GM03348 (cell line): ENCODE measurements at regions not wholly inside any gene's neighbourhood (a gene's known extent, or its start where the extent isn't known, plus 50 kb on each side); places are given as distances from the start of the nearest gene placed in this dataset.

Source experiments
- DNase-seq: peaks from one replicate; pipeline ENCODE4 v3.0.0; 2012; ENCODE audit warnings: low spot score

DNA sequence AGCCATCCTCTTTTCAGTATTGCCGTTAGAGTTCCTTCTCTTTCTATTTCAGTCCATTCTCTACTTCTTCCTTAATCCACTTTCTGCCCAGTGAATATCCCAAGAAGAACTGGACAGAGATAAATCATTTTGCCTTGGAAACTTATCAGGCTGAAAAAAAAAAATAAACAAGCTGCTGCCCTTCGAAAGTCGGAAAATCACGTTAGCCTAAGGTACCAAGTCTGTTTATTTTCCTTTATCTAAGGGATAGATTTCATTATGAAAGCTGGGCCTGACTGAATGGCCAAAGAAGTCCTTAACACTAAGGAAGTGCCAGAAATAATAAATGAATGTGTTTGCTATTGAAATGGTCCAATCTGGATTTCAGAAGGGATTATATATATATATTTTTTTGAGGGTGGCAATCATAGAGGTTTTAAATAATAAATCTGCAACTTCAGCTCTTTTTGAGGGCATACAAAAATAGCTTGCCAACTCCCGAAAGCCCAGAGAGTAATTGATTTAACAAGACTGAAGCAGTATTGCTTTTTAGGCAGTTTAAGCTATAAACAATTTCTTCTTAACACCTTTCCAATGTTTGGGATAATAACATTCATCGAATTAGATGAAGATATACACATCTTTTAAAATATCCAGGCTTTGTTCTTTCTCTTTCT lies 127.0 kb upstream of the STMND1 start:
- DNase-seq, result no peak

DNA sequence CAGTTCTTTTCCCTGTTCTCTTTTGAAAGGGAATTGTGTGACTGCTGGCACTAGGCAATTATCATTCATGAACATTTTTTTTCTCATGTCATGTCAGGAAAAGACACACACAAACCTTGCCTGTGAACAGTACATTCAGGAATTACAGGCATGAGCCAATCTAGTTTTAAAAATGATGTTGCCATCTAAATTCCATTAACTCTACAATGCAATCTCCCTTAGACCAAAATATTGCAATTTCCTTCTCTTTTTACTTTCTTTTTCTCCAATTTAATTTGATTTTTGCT lies 127.5 kb upstream of the STMND1 start:
- peak; percentile 23 for DNase-seq

DNA sequence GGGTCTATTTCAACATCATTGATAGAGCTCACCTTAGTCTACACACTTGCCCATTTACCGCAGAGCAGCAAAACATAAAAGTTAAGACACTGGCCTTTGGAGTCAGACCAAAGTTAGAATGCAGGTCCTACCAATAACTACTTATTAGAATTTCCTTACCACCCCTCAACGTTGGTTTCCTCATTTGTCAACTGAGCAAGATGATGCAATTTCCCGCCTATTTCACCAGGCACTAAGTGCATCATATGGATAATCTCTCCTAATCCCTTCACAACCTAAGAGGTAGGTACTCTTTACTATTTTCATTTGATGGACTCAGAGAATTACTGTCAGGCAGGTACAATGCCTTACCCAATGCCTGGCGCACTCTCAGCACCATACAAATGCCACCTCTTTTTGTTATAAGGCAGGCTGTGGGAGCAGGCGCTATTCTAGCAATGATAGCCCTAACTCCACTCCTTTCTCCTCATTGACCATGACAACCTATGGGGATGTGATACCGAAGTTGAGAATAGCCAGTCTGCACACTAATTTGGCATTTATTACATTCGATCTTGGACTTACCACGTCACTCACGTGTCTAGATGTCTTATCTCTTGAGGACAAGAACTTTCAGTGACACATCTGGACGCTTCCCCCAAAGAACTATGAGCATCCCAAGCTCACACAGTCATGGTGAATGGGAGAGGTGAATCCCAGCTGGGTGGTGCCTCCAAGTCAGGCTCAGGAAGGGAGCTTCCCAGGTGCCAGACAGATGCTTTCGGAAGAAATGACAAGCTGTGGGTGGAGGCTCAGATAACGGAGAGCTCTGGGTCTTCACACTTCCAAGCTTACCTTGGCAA lies 128.1 kb upstream of the STMND1 start:
- DNase-seq, result no peak

DNA sequence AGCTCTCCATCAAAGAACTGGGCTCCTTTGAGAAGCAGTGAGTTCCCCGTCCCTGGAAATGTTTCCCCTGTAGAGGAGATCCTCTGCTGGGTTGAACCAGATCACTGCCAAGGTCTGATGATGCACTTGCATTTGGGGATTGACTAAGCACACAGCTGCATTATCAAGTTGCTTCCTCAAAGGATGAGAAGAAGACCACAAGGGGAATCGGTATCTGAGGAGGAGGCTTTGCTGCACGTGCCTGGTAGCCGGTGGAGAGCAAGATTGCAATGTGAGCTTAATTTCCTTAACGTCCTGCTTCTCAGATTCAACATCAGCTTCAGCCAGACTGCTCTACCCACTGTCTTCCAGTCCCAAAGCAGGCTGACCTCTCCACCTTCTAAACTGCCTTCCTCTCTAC lies 128.8 kb upstream of the STMND1 start:
- DNase-seq, result no peak

DNA sequence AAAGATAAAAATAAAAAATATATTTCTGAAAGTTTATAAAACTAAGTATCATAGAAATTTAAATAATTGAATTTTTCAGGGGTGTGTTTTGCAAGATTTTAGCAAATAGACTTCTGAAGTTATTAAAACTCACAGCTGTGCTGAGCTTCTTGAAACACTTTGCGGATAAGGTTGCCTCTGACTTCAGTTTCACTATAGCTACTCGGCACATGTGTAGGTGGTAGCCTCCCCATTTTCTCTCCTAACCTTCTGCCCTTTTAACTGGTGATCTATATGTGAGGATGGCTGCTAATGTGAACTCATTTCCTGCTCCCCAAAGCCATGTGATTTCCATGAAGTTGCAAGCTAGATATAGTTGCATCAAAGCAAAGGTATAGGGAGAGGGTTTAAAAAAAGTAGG lies 129.3 kb upstream of the STMND1 start:
- no peak for DNase-seq

DNA sequence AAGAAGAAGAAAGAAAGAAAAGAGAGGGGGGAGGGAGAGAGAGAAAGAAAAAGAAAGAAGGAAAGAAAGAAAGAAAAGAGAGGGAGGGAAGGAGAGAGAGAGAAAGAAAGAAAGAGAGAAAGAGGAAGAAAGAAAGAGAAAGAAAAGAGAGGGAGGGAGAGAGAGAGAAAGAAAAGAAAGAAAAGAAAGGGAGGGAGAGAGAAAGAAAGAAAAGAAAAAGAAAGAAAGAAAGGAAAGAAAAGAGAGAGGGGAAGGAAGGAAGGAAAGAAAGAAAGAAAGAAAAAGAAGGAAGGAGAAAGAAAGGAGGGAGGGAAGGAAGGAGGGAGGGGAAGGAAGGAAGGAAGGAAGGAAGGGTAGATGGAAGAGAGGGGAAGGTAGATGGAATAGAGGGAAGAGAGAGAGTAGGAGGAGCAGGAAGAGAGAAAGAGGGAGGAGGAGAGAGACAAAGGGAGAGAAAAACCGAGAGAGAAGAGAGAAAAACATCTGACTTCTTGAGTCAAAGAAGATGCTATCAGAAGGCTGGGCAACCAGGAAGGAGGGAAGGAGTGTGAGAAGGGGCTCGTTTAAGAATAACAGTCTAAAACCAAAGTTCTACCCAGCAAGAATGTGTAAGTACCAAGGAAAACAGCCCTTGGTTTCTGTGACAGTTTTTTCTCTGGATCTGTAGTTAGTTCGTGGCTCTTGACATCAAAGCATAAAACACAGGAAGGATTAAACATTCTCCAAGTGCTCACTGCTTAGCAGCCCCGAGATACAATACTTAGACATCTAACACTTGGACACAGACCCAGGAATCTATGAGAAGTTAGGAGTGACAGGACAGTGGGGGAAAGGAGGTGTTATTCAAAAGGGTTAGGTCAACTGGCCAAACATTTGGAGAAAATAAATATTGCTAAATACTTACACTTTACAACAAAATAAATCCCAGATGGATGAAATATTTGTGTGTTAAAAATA lies 131.9 kb upstream of the STMND1 start:
- peak; percentile 61 for DNase-seq

DNA sequence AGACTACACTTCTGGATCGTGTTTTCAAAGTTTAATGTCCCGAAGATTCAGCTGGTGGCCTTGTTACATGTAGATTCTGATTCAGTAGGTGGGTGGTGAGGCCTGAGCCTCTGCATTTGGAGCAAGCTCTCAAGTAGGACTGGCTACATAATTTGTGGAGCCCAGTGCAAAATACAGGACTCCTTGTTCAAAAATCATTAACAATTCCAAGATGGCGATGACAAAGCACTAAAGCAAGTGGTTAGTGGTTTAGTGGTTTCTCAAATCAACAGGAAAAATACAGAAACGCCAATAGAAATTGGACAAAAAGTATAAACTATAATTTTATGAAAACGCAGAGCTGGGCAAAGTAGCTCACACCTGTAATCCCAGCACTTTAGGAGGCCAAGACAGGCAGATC lies 133.7 kb upstream of the STMND1 start:
- DNase-seq, result no peak

DNA sequence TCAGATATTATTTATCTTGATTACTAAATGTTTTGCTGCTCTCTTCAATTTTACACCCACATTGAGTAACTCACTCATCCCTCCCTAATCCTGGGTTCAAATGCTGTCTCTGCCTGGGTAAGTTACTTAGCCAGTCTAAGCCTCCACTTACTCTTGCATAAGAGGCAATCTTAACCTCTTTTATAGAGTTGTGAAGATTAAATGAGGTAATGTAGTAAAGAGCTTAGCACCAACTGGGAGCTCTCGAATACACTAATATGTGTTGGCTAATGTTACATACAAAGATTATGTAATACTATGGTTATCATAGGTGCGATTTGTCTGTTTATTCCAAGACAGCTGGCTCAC lies 134.4 kb upstream of the STMND1 start:
- DNase-seq, result no peak

DNA sequence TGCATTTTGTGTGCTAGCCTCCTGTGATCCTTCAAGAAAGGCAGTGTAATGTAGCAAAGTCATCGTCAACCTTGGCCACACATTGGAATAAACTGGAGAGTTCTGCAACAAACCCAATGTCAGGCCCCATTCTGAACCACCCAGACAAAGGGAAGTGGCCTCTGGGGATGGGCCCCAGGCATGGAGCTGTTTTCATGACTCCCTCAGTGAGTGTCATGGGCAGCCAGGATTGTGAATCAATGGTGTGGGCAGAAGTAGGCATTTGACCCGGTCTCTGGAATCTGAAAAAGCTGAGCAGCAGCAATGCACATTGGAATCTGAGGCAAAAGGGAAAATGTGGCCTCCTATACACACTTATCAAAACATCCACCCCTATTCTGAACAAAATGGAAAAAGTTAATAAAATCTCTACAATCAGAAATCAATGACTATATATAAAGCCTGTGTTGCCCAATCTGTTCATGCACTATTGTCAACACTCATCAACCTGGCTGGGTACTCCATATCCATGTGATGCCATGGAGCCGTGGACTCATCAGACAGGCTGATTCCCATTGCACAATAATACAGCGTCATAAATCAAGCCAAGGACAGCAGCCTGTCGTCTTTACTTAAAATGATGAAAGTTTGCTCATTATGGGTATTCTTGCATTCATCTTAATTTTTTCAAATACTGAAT lies 134.9 kb upstream of the STMND1 start:
- DNase-seq, result peak; percentile 39

DNA sequence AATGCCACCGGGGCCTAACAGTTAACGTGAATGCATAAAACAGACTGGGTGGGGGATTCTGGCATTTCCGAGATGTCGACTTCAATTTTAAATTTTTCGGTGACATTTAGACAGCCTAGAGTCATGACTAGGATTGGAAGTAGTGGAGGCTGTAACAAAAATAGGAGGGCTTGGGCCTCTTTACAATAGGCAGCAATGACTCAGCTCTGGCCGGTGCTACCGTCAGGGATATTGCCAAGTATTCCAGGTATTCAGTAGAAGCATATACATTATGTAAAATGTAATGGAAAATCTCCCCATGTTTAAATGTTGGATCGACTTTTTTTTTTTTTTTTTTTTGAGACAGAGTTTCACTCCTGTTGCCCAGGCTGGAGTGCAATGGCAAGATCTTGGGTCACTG lies 136.2 kb upstream of the STMND1 start:
- no peak for DNase-seq

DNA sequence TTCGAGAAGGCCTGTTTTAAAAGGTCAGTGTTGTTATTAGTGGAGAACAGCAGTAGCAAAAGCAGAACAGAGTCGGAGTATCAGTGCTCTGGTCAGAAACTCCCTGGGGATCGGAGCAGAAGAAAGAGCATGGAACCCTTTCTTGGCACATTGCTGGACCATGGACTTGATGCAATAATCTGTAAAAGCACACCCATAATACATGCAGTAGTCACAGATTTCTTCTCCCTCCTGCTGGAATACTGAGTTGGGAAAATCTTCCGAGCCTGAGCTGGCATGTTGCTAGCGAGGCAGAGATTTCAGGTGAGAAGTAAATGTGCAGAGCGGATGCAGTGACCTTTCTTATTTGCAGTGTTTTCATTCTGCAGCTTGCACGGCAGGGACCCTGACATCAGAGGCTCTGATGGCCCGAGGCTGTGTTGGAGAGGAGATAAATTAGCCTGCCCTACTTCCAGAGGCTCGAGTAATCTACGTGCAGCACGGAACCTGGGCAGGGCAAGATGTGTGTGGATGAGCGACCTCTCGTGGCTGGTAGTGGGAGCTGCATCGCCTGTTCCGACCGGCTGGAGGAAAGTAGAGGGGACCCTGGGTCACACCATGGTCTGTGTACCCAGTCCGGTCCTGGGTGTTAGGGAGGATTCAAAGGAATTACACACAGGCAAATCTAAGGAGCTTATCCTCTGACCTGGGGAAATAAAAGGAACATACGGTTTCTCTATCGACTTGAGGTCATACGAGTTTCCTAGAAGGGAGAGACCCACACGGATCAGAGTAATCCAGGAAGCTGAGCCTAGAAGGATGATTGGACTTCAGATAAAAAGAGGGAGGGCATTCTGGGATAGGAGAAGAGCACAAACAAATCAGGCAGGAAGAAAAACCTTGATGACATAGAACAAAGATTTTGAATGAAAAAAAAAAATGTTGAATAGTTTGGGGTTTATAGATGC lies 137.0 kb upstream of the STMND1 start:
- DNase-seq, result peak; percentile 70

DNA sequence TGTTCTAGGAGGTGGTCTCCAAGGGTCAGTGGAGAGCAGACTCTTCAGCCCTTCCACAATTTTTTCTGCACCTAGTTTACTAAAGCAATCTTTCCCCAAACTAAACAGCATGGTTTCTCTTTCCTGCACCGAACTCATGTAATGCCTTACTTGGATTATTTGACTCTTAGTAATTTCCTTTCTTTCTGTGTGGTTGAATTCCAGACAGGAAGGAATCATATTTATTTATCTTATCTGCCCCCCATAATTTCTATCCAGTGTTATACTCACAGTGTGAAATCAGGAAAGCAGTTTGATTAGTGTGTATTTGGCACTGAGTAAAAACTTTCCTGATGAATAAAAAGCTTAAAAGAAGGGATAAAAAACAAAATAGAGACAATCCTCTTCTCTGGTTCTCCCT lies 140.3 kb upstream of the STMND1 start:
- peak; percentile 31 for DNase-seq

DNA sequence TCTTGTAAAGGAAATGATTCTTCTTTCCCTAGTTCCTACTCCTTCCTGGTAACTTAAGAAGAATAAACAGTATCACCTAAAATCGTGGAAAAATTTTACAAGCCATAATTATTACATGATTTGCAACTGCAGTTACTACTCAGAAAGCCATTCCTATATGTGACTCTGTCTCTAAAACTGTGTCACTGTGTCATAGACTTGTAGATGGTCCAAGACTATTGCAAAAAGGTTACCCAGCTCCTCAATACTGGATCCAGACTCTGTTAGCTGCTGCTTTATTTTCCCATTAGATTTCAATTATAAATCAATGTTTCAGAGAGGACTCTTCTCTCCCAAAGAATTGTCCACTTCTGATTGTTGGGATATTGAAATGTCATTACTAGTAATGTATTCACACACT lies 142.1 kb upstream of the STMND1 start:
- no peak for DNase-seq

DNA sequence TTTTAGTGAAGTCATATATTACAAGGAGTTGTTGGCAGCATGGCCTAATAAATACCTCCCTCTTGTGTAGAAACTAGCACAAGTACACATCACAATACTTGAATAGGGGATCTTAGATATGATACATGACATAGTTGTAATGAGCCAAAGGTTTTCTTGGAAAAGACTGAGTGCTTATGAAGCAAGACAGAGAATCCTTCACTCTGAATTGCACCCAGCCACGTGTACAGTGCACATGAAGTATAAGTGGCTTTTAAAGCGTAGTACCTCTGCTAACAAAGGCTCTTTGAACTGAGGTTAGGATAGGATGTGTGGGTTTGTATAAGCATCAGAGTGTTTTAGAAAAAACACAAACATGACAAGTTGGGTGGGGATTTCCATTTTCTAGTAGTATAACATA lies 145.5 kb upstream of the STMND1 start:
- DNase-seq, result no peak

DNA sequence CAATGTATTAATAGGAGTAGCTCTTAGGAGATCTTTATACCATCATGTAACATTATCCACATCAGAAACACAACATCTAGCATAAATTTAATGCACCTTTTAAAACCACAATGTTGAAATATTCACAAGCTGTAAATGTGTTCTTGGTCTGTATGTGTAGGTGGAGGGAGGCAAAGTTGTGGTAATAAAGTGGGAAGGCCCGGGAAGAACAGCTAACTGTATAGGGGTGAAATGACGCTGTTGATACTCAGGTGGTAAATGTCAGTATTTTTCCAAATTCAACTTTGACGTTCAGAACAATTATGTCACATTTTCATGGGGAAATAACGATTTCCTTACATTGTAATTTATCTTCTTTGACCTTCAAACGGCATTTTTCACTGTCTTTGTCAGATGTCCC lies 146.0 kb upstream of the STMND1 start:
- DNase-seq, result no peak

DNA sequence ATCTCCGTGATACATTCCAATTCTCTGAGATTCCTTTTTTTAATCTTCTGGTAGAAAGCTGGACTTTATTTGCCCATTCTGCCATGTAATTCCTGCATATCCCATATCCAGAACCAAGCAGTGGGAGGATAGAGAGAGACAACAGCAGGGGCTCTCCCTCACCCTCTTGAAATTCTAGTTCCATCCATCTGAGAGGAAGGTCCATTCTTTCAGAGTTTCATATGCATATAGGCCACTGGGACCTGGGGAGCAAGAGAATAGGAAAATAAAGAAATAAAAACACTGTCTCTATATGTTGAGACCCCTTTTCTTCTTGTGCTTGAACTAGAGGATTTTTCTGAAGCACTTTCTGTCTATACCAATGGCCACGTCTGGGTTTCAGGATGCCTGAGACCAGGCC lies 147.9 kb upstream of the STMND1 start:
- DNase-seq, result no peak

DNA sequence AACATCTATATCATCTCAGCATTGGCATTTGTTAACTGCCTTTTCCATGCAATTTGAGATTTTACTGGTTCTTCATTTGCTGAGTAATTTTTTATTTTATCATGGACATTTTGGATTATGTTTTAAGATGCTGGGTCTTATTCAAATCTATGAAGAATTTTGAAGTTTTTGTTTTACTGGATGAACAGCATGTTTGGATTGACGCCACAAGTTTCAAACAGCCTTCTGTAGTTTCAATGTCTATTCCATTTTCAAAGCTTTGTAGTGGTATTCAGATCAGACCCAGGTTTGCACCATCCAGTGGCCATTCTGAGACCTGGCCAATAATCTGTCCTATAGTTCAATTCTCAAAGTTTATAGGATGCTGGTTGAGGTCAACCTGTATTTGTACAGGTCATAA lies 148.4 kb upstream of the STMND1 start:
- no peak for DNase-seq

DNA sequence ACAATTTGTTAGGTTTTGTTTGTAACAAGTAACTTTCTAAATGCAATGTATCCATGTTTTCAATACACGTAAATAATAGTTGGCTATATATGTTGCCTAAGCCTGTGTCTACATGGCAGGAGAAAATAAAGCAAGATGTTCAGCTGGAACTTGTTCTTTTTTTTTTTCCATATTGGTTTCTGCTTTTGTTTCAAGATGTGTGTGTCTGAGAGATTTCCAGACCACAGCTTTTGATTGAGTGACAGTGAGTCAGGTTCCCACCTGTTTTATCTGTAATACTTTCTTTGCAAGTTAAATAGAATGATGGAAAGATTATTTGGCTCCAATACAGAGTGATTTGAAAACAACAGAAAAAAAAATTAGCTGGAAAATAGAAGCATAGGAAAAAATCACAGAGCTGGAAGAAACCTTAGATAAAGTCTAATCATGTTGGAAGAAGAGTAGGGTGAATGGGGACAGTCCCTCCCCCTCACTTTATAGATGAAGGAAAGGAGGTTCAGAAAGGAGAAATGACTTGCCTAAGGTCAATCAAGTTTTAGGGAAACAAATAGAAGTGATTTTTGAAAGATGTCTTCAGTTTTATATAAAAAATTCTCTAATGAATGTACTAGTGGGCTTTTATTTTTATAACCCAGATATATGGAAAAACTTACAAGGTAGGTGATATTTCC lies 150.9 kb upstream of the STMND1 start:
- no peak for DNase-seq

DNA sequence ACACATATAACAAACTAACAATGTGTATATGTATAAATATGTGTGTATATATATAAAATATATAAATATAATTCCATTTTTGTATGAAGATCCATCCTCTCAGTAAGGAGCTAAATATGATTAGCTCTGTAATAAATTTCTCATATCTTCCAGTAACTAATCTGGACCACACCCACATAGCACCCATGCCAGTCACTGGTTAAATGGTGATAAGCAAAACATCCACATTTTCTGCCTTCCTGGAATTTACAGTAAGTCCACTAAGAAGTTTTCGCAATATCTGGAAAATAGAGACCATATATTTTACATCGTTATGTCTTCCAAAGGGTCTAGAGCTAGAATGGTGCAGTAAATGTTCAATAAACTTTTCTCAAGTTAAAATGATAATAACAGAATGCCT lies 151.5 kb upstream of the STMND1 start:
- no peak for DNase-seq

DNA sequence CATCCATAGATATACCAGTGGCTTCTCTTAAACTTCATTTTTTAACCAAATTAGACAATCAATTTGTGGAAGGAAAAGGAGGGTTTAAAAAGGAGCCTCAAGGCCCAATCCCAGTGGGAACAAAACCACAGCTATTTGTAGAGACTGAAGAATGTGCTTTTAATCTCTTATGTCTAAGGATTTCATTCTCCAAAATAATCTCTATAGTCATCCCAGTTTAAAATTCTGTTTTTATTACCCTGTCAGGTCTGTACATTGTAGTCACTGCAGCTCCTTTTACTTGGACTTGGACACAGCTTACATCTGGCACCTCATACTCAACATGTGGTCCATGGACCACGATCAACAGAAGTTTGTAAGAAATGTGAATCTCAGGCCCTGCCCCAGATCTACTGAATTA lies 152.1 kb upstream of the STMND1 start:
- DNase-seq, result peak; percentile 44

DNA sequence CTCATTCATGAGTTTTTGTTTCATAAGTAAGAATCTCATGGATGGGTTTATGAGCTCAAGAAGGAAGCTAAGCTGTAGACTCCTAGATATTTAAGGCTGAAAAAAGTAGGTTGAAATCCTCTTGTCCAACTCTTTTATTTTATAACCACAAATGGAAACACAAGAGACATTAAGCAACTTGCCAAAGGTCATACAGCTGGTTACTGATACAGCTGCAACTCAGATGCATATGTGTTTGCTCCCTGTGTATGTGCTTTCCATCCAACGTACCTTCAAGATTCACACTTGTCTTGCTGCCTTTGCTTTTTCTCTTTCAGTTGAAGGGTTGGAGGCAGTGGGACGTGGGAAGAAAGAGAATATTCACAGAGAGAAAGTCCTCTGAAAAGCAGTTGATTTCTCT lies 153.5 kb upstream of the STMND1 start:
- no peak for DNase-seq
